Natural killer cell (primary cell): ENCODE measurements at regions not wholly inside any gene's neighbourhood (a gene's known extent, or its start where the extent isn't known, plus 50 kb on each side); places are given as distances from the start of the nearest gene placed in this dataset.

Source experiments
- ATAC-seq, 3 donors: fragments of 150-1000 bp in 2 of 3; fragments of 200-7000 bp in 1 of 3; cut with Tn5 transposase; 1 replicate in 1 of 3; 2 replicates in 2 of 3; pipeline ENCODE4 v1.10.0; 2021; ENCODE audit warnings: mild to moderate bottlenecking in 2 of 3, moderate library complexity in 2 of 3
- DNase-seq, 2 donors: peaks; one replicate each; pipeline versions ENCODE4 v3.0.0 to v3.0.0-alpha.2; 2013 to 2021; ENCODE audit warnings: mixed read lengths in 1 of 2
- H3K27ac ChIP-seq: one replicate; pipeline ENCODE4 v1.5.1; 2013; ENCODE audit warnings: mild to moderate bottlenecking, low read length
- H3K27me3 ChIP-seq: one replicate; pipeline ENCODE4 v1.6.1; 2013; ENCODE audit warnings: low read length; ENCODE audit not compliant: control insufficient read depth, insufficient read depth
- H3K36me3 ChIP-seq: one replicate; pipeline ENCODE4 v1.6.1; 2013; ENCODE audit warnings: low read length; ENCODE audit not compliant: control insufficient read depth, insufficient read depth
- H3K4me1 ChIP-seq: one replicate; pipeline ENCODE4 v1.6.1; 2013; ENCODE audit warnings: low read length; ENCODE audit not compliant: control insufficient read depth, insufficient read depth
- H3K4me3 ChIP-seq: one replicate; pipeline ENCODE4 v1.5.1; 2013; ENCODE audit warnings: low read length
- H3K9me3 ChIP-seq: one replicate; pipeline ENCODE4 v1.6.1; 2013; ENCODE audit warnings: low read length; ENCODE audit not compliant: control insufficient read depth, insufficient read depth
- H3K27ac Mint-ChIP-seq, 2 donors: one replicate each; pipeline ENCODE4 v1.8.0; 2022; ENCODE audit warnings: mild to moderate bottlenecking in 2 of 2, mixed read lengths in 2 of 2, moderate library complexity in 1 of 2
- H3K27me3 Mint-ChIP-seq, 2 donors: one replicate each; pipeline ENCODE4 v1.8.0; 2022; ENCODE audit warnings: low read depth in 2 of 2, mixed read lengths in 2 of 2
- H3K36me3 Mint-ChIP-seq: one replicate; pipeline ENCODE4 v1.8.0; 2022; ENCODE audit warnings: mixed read lengths
- H3K4me1 Mint-ChIP-seq, 2 donors: one replicate each; pipeline ENCODE4 v1.8.0; 2022; ENCODE audit warnings: mixed read lengths in 2 of 2
- H3K4me3 Mint-ChIP-seq: one replicate; pipeline ENCODE4 v1.8.0; 2022; ENCODE audit warnings: mild to moderate bottlenecking, moderate library complexity, mixed read lengths
- H3K9me3 Mint-ChIP-seq, 2 donors: one replicate each; pipeline ENCODE4 v1.8.0; 2022; ENCODE audit warnings: mixed read lengths in 2 of 2
- WGBS: methylation state at CpG from one replicate; pipeline ENCODE4 v1.1.7; 2013; ENCODE audit warnings: missing lambda C conversion rate; ENCODE audit not compliant: insufficient coverage; 5-methylcytosine and 5-hydroxymethylcytosine counted together
- intact Hi-C: fragments of 100-400 bp; cut with micrococcal nuclease; formaldehyde crosslinking; loops from one replicate; pipeline ENCODE4 v1.14.2; 2022
- TF ChIP-seq, protein P1 (sequence below): fragments of 200-600 bp; IDR thresholded peaks from one replicate; pipeline ENCODE4 v1.8.0; 2022; ENCODE audit warnings: antibody characterized with exemption

GRCh38 chr9:86756576-86757381, 190.5 kb downstream of the GAS1 start:
- Histone ChIP-seq H3K27me3 (no peaks in the 10 kb centered on the region), H3K9me3 (no peaks in the 10 kb centered on the region), H3K36me3 (no peaks in the 10 kb centered on the region), H3K27ac (no peak overlapping the region), H3K4me1 (no peaks in the 10 kb centered on the region), H3K4me3 (no peak overlapping the region)
- no peak overlapping the region for H3K4me3 Mint-ChIP-seq
- ATAC-seq (peak in 1 of 3 donors; percentile 14), DNase-seq (no peak)
- peaks cover 18 to 26% of the 10 kb centered on the region in 2 donors for H3K27me3 Mint-ChIP-seq
- intact Hi-C loops: no loop called here
- H3K4me1 Mint-ChIP-seq: no peaks in the 10 kb centered on the region
- H3K27ac Mint-ChIP-seq: no peak overlapping the region
- H3K9me3 Mint-ChIP-seq: no peaks in the 10 kb centered on the region
- H3K36me3 Mint-ChIP-seq: no peaks in the 10 kb centered on the region
- TF ChIP-seq, protein P1, sequence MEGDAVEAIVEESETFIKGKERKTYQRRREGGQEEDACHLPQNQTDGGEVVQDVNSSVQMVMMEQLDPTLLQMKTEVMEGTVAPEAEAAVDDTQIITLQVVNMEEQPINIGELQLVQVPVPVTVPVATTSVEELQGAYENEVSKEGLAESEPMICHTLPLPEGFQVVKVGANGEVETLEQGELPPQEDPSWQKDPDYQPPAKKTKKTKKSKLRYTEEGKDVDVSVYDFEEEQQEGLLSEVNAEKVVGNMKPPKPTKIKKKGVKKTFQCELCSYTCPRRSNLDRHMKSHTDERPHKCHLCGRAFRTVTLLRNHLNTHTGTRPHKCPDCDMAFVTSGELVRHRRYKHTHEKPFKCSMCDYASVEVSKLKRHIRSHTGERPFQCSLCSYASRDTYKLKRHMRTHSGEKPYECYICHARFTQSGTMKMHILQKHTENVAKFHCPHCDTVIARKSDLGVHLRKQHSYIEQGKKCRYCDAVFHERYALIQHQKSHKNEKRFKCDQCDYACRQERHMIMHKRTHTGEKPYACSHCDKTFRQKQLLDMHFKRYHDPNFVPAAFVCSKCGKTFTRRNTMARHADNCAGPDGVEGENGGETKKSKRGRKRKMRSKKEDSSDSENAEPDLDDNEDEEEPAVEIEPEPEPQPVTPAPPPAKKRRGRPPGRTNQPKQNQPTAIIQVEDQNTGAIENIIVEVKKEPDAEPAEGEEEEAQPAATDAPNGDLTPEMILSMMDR: no peak
- 86% methylated on average over 18 of the region's 18 CpGs for WGBS

- intact Hi-C loops: no loop called here
- DNase-seq: no peak
- no peak overlapping the region for H3K4me3 ChIP-seq
- H3K4me1 ChIP-seq: no peaks in the 10 kb centered on the region
- no peaks in the 10 kb centered on the region for H3K36me3 ChIP-seq
- TF ChIP-seq, protein P1: no peak
- Mint-ChIP-seq H3K9me3 (no peaks in the 10 kb centered on the region), H3K4me3 (no peak overlapping the region), H3K4me1 (no peaks in the 10 kb centered on the region), H3K36me3 (no peaks in the 10 kb centered on the region), H3K27me3 (peaks cover 18 to 29% of the 10 kb centered on the region in 2 donors), H3K27ac (no peak overlapping the region)
- H3K9me3 ChIP-seq: no peaks in the 10 kb centered on the region
- WGBS: 95% methylated on average over 7 of the region's 8 CpGs
- no peaks in the 10 kb centered on the region for H3K27me3 ChIP-seq
- no peak overlapping the region for H3K27ac ChIP-seq
- no peak for ATAC-seq
Observed at GRCh38 chr9:86755561-86755941, 191.8 kb downstream of the GAS1 start.

DNA sequence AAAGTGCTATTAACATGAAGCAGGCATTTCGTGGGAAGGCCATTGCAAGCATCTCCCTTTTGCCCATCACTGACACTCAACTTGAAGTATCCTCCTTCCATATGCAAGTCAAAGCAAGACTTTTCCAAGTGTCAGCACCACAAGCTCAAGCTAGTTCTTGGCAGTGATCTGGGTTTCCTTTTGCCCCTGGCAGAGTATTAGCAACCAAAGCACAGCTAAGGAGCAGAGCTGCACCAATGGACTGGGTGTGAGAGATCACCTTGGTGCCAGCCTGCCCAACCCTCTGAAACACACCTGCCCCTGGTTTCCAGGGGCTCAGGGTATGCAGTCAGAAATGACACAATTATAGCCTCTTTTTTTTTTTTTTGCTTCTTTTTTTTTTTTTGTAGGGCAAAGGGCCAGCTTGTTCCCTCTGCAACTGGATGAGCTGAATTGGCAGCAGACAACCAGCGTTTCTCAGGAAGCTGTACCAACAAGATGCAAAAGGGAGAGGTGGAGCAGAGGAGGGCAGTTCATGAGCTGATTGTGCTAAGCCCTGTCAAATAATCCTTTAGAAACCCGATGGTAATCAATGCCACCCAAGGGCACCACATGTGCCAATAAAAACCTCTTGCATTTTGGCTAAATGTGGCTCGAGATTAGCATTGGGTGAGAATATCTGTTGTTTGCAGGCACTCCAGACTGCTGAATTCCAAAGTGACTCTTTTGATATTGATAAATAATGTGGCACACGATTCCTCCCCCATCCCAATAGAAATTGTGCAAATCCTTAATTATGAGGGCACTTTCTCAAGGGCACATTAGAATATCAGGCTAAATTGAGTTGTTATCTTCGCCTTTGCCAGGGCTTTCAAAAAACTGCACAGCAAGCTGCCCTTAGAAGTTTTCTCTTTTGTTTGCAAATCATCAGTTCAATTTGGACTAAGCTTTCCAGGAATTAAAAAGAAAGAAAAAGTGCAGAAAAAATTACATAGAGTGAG, 192.4 kb downstream of the GAS1 start:
- no peaks in the 10 kb centered on the region for H3K36me3 Mint-ChIP-seq

More for the DNA sequence above, 192.4 kb downstream of the GAS1 start:
- Histone ChIP-seq H3K27me3 (no peaks in the 10 kb centered on the region), H3K4me1 (no peaks in the 10 kb centered on the region), H3K36me3 (no peaks in the 10 kb centered on the region), H3K9me3 (no peaks in the 10 kb centered on the region), H3K27ac (no peak overlapping the region), H3K4me3 (no peak overlapping the region)
- WGBS: 64% methylated on average over 6 of the region's 6 CpGs
- DNase-seq (no peak), ATAC-seq (no peak)
- TF ChIP-seq, protein P1: no peak
- no peak overlapping the region for H3K27ac Mint-ChIP-seq
- intact Hi-C loops: no loop called here
- H3K27me3 Mint-ChIP-seq: peaks cover 18 to 29% of the 10 kb centered on the region in 2 donors
- H3K4me1 Mint-ChIP-seq: no peaks in the 10 kb centered on the region
- H3K9me3 Mint-ChIP-seq: no peaks in the 10 kb centered on the region
- H3K4me3 Mint-ChIP-seq: no peak overlapping the region
